ENCODE measurements at regions not wholly inside any gene's neighbourhood (a gene's known extent, or its start where the extent isn't known, plus 50 kb on each side); places are given as distances from the start of the nearest gene placed in this dataset.
"Not testable (repeated sequence)": the region's sequence is repeated elsewhere in the genome, so short reads cannot be mapped to it uniquely, and the experiment has no call there.

DNA sequence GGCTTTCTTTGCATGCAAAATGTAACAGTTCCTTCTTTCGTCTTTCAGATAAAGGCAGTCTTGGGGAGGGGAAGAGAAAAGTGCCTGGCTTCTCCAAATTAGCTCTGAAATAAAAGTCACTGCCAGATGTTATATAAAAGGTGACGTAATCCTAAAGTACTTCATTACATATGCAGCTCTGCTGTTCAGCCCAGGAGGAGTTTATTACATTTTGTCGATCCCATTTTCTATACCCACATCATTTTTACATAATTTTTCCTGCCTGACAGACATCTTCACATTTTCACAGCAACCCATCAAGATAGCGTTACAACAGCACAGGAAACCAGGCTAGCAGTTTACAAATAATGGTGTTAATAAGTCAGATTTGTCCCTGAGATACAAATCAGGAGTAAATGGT is 86.7 kb upstream of the SLC30A5 start:
- DNase-seq = peak; percentile 28

DNA sequence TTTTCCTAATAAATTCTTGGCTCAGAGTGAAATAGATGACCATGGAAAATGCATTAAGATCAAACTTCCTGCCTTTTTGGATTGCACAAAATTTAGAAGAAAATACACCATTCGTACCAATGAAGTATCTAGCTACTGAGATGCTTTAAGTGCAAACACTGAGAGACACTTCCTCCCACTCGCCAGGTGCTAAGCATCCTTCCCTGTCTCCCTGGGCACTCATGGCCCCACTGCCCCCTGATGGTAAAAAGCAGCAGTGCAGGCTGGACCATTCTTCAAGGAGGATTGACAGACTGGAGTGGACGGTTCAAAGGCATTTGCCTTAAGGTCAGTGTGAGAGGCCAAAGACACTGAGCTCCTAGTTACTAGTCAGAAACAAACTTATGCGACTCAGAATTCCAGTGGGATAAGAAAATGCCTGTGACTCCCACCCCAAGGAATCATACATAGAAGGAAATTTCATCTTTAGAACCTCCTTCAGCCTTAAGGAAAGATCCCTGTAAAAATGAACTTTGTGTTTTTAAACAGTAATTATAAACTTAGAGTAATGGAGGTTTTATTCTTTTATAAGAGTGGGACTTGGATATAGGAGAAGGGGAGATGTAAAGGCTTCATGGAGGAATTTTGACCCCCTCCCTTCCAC is 86.0 kb upstream of the SLC30A5 start:
- peak; percentile 32 for DNase-seq

DNA sequence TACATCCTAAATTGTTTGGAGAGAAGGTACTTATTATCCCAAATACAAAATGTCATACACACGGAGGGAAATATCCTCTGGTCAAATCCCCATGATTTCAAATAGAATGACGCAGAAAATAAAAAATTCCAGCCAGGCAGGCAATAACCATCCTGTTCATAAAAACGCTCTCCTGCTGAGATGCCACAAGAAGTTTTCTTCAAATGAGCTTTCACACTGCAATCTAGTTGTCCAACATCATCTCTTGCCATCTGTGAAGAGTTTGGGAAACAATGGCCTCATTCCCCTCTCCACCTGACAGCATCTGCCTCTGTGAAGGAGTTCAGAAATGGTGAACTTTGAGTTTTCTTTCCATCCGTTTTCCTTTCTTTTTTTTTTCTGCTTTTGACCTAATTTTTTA is 83.3 kb upstream of the SLC30A5 start:
- no peak for DNase-seq

DNA sequence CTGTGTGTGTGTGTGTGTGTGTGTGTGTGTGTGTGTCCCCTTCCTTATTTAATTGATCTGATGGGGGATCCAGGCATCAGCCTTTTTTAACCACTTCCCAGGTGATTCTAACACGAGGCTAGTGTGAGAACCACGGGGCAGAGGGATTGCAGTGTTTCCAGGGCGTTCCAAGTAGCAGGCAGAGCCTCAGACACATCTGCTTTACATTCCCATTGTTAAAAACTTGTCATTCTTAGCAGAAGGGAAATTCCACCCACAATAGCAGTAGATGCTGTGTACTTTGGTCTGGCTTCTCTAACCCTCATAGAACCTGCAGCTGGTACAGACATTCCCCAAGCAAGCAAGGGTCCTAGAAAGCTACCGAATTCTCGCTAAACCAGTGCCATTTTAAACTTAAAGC is 81.9 kb upstream of the SLC30A5 start:
- DNase-seq = no peak

DNA sequence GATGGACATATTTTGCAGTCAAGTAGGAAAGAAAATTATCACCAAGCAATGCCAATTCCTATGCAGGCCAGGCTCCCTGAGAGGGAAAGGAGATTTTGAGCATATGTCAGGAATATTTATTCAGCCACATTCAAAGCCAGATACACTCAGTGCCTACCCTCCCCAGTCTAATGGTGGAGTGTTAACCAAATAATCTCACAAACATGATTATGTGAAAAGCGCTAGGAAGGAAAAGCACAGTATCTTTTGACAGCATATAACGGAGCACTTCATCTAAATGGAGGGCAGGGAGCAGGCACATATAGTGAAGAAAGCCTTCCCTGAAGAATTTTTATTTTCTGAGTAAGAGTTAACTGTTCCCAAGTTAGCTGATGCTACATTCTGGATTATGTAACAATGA is 80.3 kb upstream of the SLC30A5 start:
- no peak for DNase-seq

DNA sequence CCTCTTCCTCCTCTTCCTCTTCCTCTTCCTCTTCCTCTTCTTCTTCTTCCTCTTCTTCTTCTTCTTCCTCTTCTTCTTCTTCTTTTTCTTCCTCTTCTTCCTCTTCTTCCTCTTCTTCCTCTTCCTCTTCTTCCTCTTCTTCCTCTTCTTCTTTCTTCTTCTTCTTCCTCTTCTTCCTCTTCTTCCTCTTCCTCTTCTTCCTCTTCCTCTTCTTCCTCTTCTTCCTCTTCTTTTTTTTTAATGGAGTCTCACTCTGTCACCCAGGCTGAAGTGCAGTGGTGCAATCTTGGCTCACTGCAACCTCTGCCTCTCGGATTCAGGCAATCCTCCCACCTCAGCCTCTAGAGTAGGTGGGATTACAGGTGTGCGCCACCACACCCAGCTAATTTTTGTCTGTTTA is 79.8 kb upstream of the SLC30A5 start:
- not testable (repeated sequence) for DNase-seq

DNA sequence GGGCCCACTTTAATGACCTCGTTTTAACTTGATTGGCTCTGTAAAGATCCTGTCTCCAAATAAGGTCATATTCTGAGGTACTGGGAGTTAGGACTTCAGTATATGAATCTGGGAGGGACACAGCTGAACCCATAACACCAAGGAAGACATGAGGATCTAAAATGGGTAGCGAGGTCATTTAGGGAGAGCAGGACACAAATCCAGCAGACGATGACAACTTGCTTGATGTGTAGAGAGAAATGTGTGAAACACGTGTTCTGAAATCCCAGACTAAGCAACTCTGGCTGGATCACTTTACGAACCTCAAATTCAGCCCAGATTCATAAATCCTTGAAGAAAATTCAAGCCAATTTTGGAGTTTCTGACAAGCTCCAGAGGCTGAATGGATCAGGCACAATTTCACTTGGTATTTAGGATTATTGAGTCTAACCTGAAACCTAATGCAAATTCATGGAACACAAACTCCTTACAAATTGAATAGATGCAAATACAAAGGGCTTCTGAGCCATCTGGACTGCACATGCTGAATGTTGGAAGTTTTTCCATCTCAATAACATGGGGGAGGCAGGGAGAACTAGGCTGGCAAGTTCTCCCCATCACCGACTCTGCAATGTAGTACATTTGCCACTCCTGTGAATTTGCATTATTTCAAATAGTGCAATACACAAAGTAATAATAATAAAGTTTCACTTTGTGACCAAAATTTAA is 74.0 kb upstream of the SLC30A5 start:
- DNase-seq = no peak

DNA sequence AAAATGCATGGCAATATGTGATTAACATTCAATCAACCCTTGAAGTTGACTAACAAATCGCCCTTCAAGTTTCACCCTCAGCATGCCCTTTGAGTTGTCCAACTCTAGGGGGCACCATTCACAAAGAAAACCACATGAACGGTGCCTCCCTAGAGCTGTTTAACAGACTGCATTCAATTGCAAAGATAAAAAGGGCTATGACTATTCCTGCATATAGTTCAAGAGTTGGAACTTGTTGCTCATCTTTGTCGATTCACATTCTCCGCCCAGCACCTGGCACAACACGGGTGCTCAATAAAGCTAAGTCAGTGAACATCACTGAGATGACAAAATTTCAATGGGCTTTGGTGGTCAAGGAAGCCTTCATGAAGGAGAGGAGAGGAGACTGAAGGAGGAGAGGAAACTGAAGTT is 69.6 kb upstream of the SLC30A5 start:
- peak; percentile 28 for DNase-seq

DNA sequence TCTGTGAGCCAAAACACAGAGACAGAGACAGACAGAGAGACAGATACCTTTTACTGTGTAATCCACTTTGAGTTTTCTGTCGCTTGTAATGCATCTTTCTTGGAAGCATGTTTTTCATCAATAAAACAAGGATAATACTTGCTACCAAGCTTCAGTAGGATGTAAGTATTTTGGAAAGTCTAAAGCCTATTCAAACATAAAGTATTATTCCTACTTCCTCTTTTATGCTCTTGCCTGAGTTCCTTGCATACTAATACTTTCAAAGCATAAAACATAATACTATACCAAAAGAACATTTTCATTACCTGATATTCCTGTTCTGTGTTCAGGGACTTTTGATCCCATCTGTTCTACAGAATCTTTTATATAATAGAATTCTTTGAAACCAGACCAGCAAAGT is 64.5 kb upstream of the SLC30A5 start:
- DNase-seq = no peak

DNA sequence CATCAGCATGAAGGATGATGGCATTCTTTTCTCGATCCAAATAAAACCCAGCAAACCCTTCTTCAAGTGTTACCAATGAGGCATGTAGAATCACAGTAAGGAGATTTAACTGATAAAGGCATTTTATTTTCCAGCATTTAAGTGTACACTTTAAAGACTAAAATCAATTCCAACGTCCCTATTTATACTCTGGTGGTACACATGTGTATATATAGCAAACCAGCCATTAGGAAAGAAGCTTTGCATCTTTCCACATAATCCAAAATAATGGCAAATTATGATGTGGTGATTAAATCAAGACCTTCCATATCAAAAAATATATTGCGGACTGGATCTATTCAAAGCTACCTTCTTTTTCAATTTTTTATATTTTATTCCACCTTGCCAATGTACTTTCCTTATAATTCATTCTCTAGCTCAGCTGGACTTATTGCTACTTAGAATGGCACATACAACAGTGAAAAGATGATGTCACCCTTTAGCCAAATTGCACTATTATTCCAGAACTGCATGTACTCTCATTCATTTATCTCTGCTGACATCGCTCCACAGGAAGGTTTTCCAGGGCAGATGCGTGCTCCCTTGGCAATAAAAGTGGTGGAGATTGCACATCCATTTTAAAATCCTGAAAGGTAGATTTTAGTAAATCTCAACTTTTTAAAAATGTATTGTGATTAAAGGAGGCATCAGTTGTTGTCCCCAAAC is 63.3 kb upstream of the SLC30A5 start:
- DNase-seq = peak; percentile 25

DNA sequence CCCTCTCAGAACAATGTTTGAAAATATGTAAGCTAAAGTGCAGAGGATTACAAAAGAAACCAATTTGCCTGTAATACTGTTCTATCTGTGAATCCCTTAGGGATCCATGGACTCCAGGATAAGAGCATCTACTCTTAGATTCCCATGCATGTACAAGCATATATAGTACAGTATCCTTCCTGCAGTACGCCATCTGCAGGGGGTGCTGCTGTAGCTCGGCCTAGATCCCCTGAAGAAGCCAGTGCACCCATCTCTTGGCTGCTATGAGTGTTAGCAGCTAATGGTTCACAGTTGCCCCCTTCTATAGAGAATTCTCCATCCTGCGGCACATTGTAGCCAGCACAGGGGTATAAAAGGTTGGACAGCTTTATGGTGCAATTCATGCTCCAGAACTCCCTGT is 61.8 kb upstream of the SLC30A5 start:
- DNase-seq = no peak

DNA sequence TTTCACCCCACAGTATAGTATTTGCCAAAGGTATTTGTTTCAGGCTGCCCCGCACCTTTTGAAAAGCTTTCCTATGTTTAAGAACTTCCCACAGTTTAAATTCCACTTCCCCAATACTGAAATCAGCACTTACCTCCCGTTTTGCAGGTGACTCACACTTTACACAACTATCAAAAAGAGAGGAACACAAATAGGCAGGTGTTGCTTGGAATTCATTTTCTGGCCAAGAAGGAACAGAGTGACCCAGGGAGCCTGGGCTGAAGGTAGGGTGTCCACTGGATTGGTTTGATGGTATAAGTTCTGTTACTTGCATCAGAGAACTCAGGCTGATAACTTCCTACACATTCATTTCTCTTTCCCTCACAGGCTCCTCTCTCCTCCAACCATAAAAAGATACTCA is 60.1 kb upstream of the SLC30A5 start:
- DNase-seq = no peak

DNA sequence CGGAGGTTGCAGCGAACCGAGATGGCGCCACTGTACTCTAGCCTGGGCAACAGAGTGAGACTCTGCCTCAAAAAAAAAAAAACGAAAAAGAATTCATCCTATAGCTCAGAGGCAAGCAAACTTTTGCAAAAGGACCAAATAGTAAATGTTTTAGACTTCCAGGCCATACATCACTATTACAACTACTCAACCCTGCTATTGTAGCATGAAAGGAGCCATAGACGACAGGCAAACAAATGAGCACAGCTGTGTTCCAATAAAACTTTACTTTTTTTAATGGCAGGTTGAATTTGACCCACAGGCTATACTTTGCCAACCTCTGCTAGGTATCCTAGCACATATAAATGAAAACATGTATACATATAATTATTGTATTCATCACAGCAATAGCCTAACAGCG is 58.9 kb upstream of the SLC30A5 start:
- no peak for DNase-seq

DNA sequence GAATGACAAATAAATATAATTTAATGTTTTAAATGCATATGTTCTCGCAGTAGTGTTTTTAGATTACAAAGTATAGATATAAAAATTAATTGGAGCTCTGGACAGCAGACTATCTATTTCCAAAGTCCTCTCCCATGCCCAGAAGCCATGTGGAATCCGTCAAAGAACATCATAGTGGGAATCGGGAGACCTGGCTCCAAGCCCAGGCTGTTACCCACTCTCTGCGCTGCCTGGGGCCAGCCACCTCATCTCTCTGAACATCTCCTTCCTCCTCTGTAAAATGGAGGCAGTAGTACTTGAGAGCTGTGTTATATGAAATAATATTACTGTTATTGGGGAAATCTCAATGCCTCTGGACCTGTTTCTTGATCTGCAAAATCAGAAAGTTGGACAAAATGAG is 58.1 kb upstream of the SLC30A5 start:
- no peak for DNase-seq

DNA sequence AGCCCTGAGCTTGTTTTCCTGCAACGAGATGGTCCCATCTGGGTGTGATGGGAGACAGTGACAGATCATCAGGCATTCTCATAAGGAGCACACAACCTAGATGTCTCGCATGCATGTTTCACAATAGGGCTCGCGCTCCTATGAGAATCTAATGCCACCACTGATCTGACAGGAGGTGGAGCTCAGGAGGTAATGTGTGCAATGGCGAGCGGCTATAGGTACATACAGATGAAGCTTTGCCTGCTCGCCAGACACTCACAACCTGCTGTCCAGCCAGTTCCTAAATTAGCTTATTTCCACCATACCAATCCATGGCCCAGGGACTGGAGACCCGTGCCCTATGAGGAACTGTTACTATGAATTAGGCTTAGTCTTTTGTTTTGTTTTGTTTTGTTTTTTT is 55.3 kb upstream of the SLC30A5 start:
- DNase-seq = no peak

DNA sequence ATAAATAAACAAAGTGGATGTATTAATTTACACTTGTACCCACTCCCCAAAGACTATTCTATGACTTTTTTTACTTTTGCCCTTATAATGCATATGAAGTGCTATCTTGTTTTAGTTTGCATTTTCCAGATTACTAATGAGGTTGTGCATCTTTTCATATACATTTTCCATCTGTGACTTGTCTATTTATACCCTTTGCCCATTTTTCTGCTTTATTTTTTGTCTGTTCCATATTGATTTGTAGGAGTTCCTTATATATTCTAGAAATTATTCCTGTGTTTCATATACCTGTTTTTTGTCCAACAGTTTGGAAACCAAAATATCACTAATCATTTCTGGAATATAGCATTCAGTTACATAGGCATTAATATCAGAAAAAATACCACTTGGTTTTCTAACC is 54.0 kb upstream of the SLC30A5 start:
- no peak for DNase-seq

DNA sequence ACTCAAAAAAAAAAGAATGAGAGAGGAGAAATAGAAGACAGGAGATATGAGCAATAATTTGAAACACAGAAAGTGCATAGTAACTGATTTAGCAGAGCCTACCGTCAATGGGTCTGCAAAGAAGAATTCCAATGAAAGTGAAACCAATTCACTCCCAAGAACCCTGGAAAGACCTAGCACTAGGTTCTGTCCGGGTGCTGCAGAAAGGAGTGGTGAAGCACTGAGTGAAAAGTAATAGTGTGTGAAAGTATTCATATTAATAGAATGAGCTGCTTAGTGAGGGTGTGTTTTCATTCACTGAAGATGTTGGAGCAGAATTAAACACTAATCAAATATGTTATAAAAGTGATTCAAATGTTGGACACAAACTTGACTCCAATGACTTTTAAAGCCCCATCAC is 51.3 kb upstream of the SLC30A5 start:
- no peak for DNase-seq

DNA sequence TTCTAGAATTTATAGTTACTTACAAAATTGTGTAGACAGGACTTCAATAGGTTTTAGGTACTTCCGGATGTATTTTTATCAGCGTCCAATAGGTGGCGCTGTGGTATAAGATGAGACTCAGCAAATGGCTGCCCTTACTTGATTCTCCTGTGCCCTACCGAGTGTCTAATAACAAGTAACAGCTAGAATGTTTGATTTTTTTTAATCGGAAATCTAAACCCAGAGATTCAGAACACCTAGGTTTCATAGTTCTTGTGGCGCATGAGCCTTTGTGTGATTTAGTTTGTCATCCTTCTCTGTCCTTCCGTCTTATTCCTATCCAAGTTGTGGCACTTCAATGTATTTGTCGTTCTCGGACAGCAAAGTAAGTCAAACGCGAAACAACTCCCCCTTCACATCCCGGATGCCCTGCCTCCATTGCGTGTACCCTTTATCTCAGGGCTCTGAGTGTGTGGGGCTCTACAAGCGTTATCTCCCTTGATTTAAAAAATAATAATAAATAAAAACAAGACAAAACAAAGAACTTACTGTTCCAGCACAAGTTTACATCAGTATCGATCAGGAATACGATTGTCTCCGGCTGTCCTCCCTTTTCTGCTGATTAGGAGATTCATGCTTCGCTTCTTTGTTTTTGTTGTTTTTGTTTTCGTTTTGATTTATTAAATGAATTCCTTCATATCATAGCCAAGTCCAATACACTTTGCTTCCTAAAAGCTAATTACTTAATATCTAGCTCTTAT is 50.7 kb upstream of the SLC30A5 start:
- DNase-seq = peak; percentile 85

DNA sequence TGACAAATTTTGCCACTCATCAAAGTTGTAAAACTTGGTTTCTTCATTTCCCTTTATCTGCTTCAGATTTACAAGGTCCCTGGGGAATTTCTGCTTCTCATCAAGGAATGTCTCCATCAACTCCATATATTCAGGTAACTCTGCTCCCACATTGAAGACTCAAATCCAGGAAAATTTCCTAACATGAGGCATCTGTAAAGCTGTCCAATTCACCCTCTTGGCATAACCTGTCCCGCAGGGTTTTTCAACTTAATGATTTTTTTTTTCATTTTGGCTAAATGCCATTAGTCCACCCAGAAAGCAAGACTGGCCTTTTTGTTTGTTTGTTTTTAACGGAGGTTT is 50.2 kb upstream of the SLC30A5 start:
- DNase-seq = no peak
